Breast epithelium (tissue), 3 donors: ENCODE measurements at regions not wholly inside any gene's neighbourhood (a gene's known extent, or its start where the extent isn't known, plus 50 kb on each side); places are given as distances from the start of the nearest gene placed in this dataset.

ENCODE experiments used
- POLR2A ChIP-seq: fragments of 450-650 bp; IDR thresholded peaks from one replicate; pipeline ENCODE4 v1.6.1; 2016; ENCODE audit warnings: antibody characterized with exemption, mild to moderate bottlenecking, moderate library complexity
- POLR2AphosphoS5 ChIP-seq, 3 donors: sonication (generic); formaldehyde crosslinking; IDR thresholded peaks; one replicate each; pipeline ENCODE4 v1.6.1; 2017; ENCODE audit warnings: antibody characterized with exemption in 3 of 3
- TF ChIP-seq, protein P1 (sequence below), 3 donors: fragments of 450-650 bp; IDR thresholded peaks; one replicate each; pipeline ENCODE4 v1.5.1; 2016 to 2017; ENCODE audit warnings: antibody characterized with exemption in 3 of 3, mild to moderate bottlenecking in 3 of 3, moderate library complexity in 3 of 3

DNA sequence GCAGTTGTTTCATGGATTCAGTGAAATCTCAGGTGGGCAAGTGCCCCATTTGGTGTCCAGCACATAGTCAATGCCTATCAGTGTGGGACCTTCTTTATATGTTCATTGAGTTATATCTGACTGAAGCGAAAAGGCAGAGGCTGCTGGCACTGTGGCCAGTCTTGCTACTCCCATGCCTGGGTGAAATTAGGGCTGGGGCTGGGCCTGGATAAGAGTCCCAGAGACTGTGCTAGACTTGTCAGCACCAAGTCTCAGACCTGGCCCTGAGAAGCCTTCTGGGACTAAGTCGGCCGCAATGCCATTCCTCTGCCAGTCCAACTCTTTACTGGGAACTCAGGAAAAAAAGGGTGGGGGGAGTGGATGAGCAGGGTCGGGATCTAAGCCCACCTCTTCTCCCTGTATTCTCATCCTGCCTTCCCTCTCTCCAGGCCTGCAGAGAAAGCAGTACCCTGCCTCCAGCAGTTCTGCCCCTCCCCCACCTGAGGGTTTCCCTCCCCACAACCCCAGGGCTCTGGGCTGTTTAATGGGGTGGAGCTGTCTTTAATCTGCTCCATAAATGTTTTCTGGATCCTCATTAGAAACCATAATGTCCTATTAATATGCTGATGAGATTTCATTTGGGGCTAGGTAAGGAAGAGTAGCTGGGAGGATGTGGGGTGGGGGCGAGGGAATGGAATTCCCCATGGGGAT, 153.5 kb upstream of the PJA1 start:
- TF ChIP-seq, protein P1, sequence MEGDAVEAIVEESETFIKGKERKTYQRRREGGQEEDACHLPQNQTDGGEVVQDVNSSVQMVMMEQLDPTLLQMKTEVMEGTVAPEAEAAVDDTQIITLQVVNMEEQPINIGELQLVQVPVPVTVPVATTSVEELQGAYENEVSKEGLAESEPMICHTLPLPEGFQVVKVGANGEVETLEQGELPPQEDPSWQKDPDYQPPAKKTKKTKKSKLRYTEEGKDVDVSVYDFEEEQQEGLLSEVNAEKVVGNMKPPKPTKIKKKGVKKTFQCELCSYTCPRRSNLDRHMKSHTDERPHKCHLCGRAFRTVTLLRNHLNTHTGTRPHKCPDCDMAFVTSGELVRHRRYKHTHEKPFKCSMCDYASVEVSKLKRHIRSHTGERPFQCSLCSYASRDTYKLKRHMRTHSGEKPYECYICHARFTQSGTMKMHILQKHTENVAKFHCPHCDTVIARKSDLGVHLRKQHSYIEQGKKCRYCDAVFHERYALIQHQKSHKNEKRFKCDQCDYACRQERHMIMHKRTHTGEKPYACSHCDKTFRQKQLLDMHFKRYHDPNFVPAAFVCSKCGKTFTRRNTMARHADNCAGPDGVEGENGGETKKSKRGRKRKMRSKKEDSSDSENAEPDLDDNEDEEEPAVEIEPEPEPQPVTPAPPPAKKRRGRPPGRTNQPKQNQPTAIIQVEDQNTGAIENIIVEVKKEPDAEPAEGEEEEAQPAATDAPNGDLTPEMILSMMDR (IDR thresholded peaks at IDR 0.05): no peak
- no peak for TF ChIP-seq POLR2A
- no peak for TF ChIP-seq POLR2AphosphoS5 (IDR thresholded peaks at IDR 0.05)
